Heart left ventricle (tissue), 16 donors: ENCODE measurements at regions not wholly inside any gene's neighbourhood (a gene's known extent, or its start where the extent isn't known, plus 50 kb on each side); places are given as distances from the start of the nearest gene placed in this dataset.

Source experiments
- ATAC-seq, 4 donors: fragments of 200-7000 bp; cut with Tn5 transposase; one replicate each; pipeline ENCODE4 v1.9.1; 2020 to 2022; ENCODE audit warnings: moderate library complexity in 4 of 4, mild to moderate bottlenecking in 3 of 4, moderate number of reproducible peaks in 1 of 4
- DNase-seq, 5 donors: peaks; one replicate each; pipeline ENCODE4 v3.0.0-alpha.2; 2020
- H3K27ac ChIP-seq, 12 donors: fragments of 200-600 bp; sonication (generic) in 4 of 12; one replicate each; pipeline versions ENCODE4 v1.5.0 to v1.8.0; 2016 to 2022; ENCODE audit warnings: mild to moderate bottlenecking in 2 of 12
- H3K27me3 ChIP-seq, 9 donors: fragments of 200-600 bp; sonication (generic) in 2 of 9; one replicate each; pipeline versions ENCODE4 v1.5.1 to v1.8.0; 2016 to 2022; ENCODE audit warnings: mild to moderate bottlenecking in 3 of 9
- H3K36me3 ChIP-seq, 9 donors: fragments of 200-600 bp; sonication (generic) in 2 of 9; one replicate each; pipeline versions ENCODE4 v1.5.0 to v1.8.0; 2018 to 2022; ENCODE audit warnings: mild to moderate bottlenecking in 2 of 9
- H3K4me1 ChIP-seq, 12 donors: fragments of 200-600 bp; sonication (generic) in 4 of 12; one replicate each; pipeline versions ENCODE4 v1.5.0 to v1.8.0; 2016 to 2022; ENCODE audit warnings: mild to moderate bottlenecking in 3 of 12
- H3K4me3 ChIP-seq, 12 donors: fragments of 200-600 bp; sonication (generic) in 4 of 12; one replicate each; pipeline versions ENCODE4 v1.5.0 to v1.8.0; 2017 to 2022; ENCODE audit warnings: mild to moderate bottlenecking in 9 of 12, moderate library complexity in 4 of 12
- H3K9me3 ChIP-seq, 12 donors: fragments of 200-600 bp; sonication (generic) in 4 of 12; one replicate each; pipeline versions ENCODE4 v1.5.0 to v1.8.0; 2016 to 2022; ENCODE audit warnings: mild to moderate bottlenecking in 1 of 12
- POLR2A ChIP-seq, 2 donors: fragments of 450-650 bp; IDR thresholded peaks; one replicate each; pipeline ENCODE4 v1.6.1; 2017; ENCODE audit warnings: antibody characterized with exemption in 2 of 2, mild to moderate bottlenecking in 2 of 2, moderate library complexity in 2 of 2
- WGBS, 4 donors: extraction: QIAGEN DNeasy Blood & Tissue Kit in 2 of 4; methylation state at CpG; one replicate each; pipeline versions ENCODE4 v1.1.5 to v1.1.7; 2013 to 2018; 5-methylcytosine and 5-hydroxymethylcytosine counted together
- intact Hi-C, 10 donors: fragments of 100-400 bp; cut with DNase I; formaldehyde crosslinking; loops; one replicate each; pipeline versions ENCODE4 v1.11.1 to v1.14.2; 2022
- TF ChIP-seq, protein P1 (sequence below), 12 donors: fragments of 200-600 bp; sonication (generic) in 4 of 12; IDR thresholded peaks; one replicate each; pipeline versions ENCODE4 v1.5.0 to v1.8.0; 2018 to 2022; ENCODE audit warnings: antibody characterized with exemption in 12 of 12, mild to moderate bottlenecking in 5 of 12
- donor health status: ischemic (EF 13 %, LVEDD 7.1; RV severe dilation, severe dysfunction).
- donor health status: healthy with polysubstance abuse.
- donor health status: DM: no; HTN: yes; CAD: no.
- donor health status: DM: no; HTN: no; CAD: no.
- donor health status: ischemic (EF 25% LVEDD 6.9; RV normal size, moderate dysfunction).
- donor health status: ischemic (EF 25% LVEDD 5.7; RV mildly dilated, moderate dysfunction).
- donor health status: healthy.
- donor health status: DM: yes; HTN: yes; CAD: no.
- donor health status: ischemic (EF 35%, LVEDD 5.7; RV mildly dilated, moderate dysfunction).
- donor health status: nonischemic (EF 11% LVEDD 7.7; RV severe dilation, severe dysfunction).
- donor health status: DM: yes; HTN: yes; CAD: no.
- donor health status: PGD.
- donor health status: ischemic (EF 29% LVEDD 5.4; RV normal size, mild dysfunction).
- donor health status: nonischemic (EF 23%, LVEDD 6.1; RV moderate dilation, normal function).

DNA sequence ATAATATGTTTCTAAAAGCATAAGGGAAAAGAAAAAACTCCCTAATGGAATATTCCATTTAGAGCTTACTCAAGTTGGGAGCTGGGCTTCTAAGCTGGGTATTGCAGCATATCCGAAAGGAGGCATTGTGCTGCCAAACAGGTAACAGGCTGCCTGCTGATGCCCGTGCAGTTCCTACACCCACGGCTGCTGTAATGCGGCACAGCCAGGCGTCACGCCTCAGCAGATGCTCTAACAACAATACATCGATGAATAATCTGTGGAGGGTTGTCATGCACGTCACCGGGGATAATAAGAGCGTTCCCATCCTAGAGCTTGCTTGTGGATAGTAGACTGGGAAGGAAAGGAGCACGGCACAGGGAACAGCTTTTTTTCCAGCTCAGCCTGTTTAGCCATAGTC is 1582.1 kb upstream of the SLC10A2 start:
- Histone ChIP-seq H3K4me1 (no peaks in the 10 kb centered on the region), H3K27ac (no peak overlapping the region), H3K9me3 (no peaks in the 10 kb centered on the region), H3K4me3 (no peak overlapping the region), H3K36me3 (no peaks in the 10 kb centered on the region), H3K27me3 (no peaks in the 10 kb centered on the region)
- no peak for TF ChIP-seq POLR2A (IDR thresholded peaks at IDR 0.05)
- TF ChIP-seq, protein P1, sequence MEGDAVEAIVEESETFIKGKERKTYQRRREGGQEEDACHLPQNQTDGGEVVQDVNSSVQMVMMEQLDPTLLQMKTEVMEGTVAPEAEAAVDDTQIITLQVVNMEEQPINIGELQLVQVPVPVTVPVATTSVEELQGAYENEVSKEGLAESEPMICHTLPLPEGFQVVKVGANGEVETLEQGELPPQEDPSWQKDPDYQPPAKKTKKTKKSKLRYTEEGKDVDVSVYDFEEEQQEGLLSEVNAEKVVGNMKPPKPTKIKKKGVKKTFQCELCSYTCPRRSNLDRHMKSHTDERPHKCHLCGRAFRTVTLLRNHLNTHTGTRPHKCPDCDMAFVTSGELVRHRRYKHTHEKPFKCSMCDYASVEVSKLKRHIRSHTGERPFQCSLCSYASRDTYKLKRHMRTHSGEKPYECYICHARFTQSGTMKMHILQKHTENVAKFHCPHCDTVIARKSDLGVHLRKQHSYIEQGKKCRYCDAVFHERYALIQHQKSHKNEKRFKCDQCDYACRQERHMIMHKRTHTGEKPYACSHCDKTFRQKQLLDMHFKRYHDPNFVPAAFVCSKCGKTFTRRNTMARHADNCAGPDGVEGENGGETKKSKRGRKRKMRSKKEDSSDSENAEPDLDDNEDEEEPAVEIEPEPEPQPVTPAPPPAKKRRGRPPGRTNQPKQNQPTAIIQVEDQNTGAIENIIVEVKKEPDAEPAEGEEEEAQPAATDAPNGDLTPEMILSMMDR (IDR thresholded peaks at IDR 0.05), result no peak
- ATAC-seq (no peak), DNase-seq (no peak)
- WGBS, 4 donors, result 87 to 90% (median 89%) methylated on average over 11 of the region's 11 CpGs
- intact Hi-C loops, result no loop called here

DNA sequence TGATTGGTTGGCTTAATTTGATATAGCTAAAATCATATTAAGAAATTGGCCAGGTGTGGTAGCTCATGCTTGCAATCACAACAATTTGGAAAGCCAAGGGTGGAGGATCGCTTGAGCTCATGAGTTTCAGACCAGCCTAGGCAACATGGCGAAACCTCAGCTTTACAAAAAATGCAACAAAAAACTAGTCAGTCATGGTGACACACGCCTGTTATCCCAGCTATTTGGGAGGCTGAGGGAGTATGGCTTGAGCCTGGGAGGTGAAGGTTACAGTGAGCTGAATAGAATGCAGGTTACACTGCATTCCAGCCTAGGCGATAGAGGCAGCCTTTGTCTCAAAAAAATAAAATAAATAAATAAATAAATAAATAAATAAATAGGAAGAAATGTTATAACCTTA is 1579.6 kb upstream of the SLC10A2 start:
- no peaks in the 10 kb centered on the region for H3K4me1 ChIP-seq
- TF ChIP-seq POLR2A (IDR thresholded peaks at IDR 0.05), result no peak
- TF ChIP-seq, protein P1 (IDR thresholded peaks at IDR 0.05), result no peak
- ATAC-seq (no peak), DNase-seq (no peak)
- intact Hi-C loops, result no loop called here
- no peak overlapping the region for H3K4me3 ChIP-seq
- no peaks in the 10 kb centered on the region for H3K27me3 ChIP-seq
- 92 to 95% (median 93%) methylated on average over 4 of the region's 4 CpGs for WGBS, 4 donors
- H3K9me3 ChIP-seq, result no peaks in the 10 kb centered on the region
- no peak overlapping the region for H3K27ac ChIP-seq
- no peaks in the 10 kb centered on the region for H3K36me3 ChIP-seq

DNA sequence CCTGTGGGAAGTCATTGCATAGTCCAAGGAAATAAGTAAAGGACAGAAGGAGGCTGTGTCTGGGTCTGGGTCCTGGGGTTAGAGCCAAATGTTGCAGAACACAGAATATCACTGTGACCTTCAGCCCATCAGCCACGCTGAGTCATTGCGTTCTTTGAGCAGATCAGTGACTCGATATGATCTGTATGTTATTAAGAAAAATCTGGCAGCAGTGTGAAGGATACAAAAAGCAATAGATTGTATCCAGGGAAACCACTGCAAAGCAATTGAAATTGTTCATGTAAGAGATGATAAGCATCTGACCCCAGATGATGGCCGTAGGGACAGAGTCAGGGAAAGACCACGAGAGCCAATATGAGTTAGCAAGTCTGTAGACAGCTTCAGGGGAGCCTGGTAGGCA is 1575.1 kb upstream of the SLC10A2 start:
- 82 to 88% (median 85%) methylated on average over 5 of the region's 5 CpGs for WGBS, 4 donors
- H3K36me3 ChIP-seq, result no peaks in the 10 kb centered on the region

DNA sequence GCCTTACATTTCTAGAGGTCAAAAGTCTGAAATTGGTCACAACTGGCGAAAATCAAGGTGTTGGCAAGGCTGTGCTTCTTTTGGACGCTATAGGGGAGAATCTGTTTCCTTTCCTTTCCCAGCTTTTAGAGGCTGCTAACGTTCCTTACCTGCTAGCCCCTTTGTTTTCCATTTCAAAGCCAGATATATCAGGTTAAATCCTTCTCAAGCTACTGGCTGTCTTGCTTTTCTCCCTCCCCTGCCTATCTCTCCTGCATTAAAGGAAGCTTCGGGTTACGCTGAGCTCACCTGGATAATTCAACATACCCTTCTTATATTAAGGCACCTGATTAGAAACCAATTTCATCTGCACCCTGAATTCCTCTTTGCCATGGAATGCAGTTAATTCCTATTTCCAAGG is 1569.7 kb upstream of the SLC10A2 start:
- Histone ChIP-seq H3K9me3 (no peaks in the 10 kb centered on the region), H3K4me1 (no peaks in the 10 kb centered on the region), H3K27ac (no peak overlapping the region), H3K36me3 (no peaks in the 10 kb centered on the region), H3K27me3 (no peaks in the 10 kb centered on the region), H3K4me3 (no peak overlapping the region)
- TF ChIP-seq POLR2A (IDR thresholded peaks at IDR 0.05), result no peak
- TF ChIP-seq, protein P1 (IDR thresholded peaks at IDR 0.05), result no peak
- 74 to 79% (median 76%) methylated on average over 5 of the region's 5 CpGs for WGBS, 4 donors
- DNase-seq (no peak), ATAC-seq (no peak)
- intact Hi-C loops, result no loop called here

More for the DNA sequence above, 1575.1 kb upstream of the SLC10A2 start:
- no peak for TF ChIP-seq POLR2A (IDR thresholded peaks at IDR 0.05)
- TF ChIP-seq, protein P1 (IDR thresholded peaks at IDR 0.05), result no peak
- ATAC-seq, result no peak
- H3K4me3 ChIP-seq, result no peak overlapping the region
- H3K27ac ChIP-seq, result no peak overlapping the region
- intact Hi-C loops, result no loop called here
- no peak for DNase-seq
- no peaks in the 10 kb centered on the region for H3K27me3 ChIP-seq
- no peaks in the 10 kb centered on the region for H3K4me1 ChIP-seq
- no peaks in the 10 kb centered on the region for H3K9me3 ChIP-seq
